B cell (primary cell): ENCODE measurements at regions not wholly inside any gene's neighbourhood (a gene's known extent, or its start where the extent isn't known, plus 50 kb on each side); places are given as distances from the start of the nearest gene placed in this dataset.

Source experiments
- ATAC-seq: fragments of 200-7000 bp; cut with Tn5 transposase; one replicate; pipeline ENCODE4 v1.10.0; 2021; ENCODE audit warnings: low read depth, mild to moderate bottlenecking, moderate number of reproducible peaks, moderate library complexity
- CTCF ChIA-PET: fragments of 350-600 bp; sonication (Branson Sonifier 250); formaldehyde crosslinking; loops from one replicate; lab custom pipeline; 2021; ENCODE audit warnings: antibody characterized with exemption, inconsistent platforms; lab: Charles Lee
- POLR2A ChIA-PET: fragments of 350-600 bp; sonication (Branson Sonifier 250); formaldehyde crosslinking; loops from one replicate; lab custom pipeline; 2021; ENCODE audit warnings: antibody characterized with exemption; lab: Charles Lee
- DNase-seq: peaks from one replicate; pipeline ENCODE4 v3.0.0; 2013
- H2AFZ ChIP-seq: 2 replicates; pipeline ENCODE4 v1.6.1; 2012; ENCODE audit warnings: mild to moderate bottlenecking, low read depth, low read length; ENCODE audit not compliant: insufficient read depth, poor library complexity, severe bottlenecking
- H3K27ac ChIP-seq, 2 donors: 1 replicate in 1 of 2; 2 replicates in 1 of 2; pipeline ENCODE4 v1.5.1; 2012 to 2013; ENCODE audit warnings: low read length in 2 of 2, mild to moderate bottlenecking in 2 of 2, moderate library complexity in 1 of 2
- H3K27me3 ChIP-seq, 4 experiments: fragments of 200-600 bp in 1 of 4; sonication (generic) in 1 of 4; replicated peaks in 1 of 4; 1 replicate in 2 of 4; 2 replicates in 2 of 4; pipeline versions ENCODE4 v1.6.1 to v1.7.0; 2013 to 2016; ENCODE audit warnings: low read length in 3 of 4, mild to moderate bottlenecking in 2 of 4, mixed read lengths in 1 of 4, moderate library complexity in 1 of 4; ENCODE audit not compliant: insufficient read depth in 4 of 4, control insufficient read depth in 3 of 4; ENCODE audit errors: control extremely low read depth in 1 of 4
- H3K36me3 ChIP-seq, 2 experiments: replicated peaks in 1 of 2; 1 replicate in 1 of 2; 2 replicates in 1 of 2; pipeline versions ENCODE4 v1.6.1 to v1.7.1; 2013; ENCODE audit warnings: low read length in 1 of 2; ENCODE audit not compliant: insufficient read depth in 2 of 2, control insufficient read depth in 1 of 2; ENCODE audit errors: control extremely low read depth in 1 of 2, extremely low read depth in 1 of 2
- H3K4me1 ChIP-seq, 2 donors: fragments of 200-600 bp in 1 of 2; sonication (generic) in 1 of 2; 1 replicate in 1 of 2; 2 replicates in 1 of 2; pipeline versions ENCODE4 v1.5.1 to v1.6.1; 2013 to 2017; ENCODE audit warnings: low read length in 2 of 2; ENCODE audit not compliant: control insufficient read depth in 2 of 2, insufficient read depth in 2 of 2
- H3K4me2 ChIP-seq: replicated peaks from 2 replicates; pipeline ENCODE3; 2012; ENCODE audit warnings: mild to moderate bottlenecking, low read depth, low read length; ENCODE audit not compliant: poor library complexity, severe bottlenecking
- H3K4me3 ChIP-seq, 5 experiments: fragments of 200-600 bp in 1 of 5; sonication (generic) in 1 of 5; 1 replicate in 3 of 5; 2 replicates in 2 of 5; pipeline versions ENCODE4 v1.5.1 to v1.7.0; 2011 to 2016; ENCODE audit warnings: low read length in 4 of 5, mild to moderate bottlenecking in 4 of 5, low read depth in 2 of 5, control low read depth in 1 of 5, moderate library complexity in 1 of 5; ENCODE audit not compliant: insufficient read depth in 1 of 5; ENCODE audit errors: control extremely low read depth in 1 of 5, extremely low read depth in 1 of 5
- H3K79me2 ChIP-seq: fragments of 200-600 bp; sonication (generic); one replicate; pipeline ENCODE4 v1.6.0; 2016; ENCODE audit warnings: low read length; ENCODE audit not compliant: control insufficient read depth, insufficient read depth
- H3K9ac ChIP-seq: fragments of 200-600 bp; sonication (generic); 2 replicates; pipeline ENCODE4 v1.6.1; 2017; ENCODE audit warnings: mild to moderate bottlenecking, low read length, moderate library complexity
- H3K9me3 ChIP-seq, 3 donors: one replicate each; pipeline versions ENCODE4 v1.6.1 to v1.7.1; 2013; ENCODE audit warnings: low read length in 2 of 3; ENCODE audit not compliant: control insufficient read depth in 2 of 3, insufficient read depth in 1 of 3; ENCODE audit errors: control extremely low read depth in 1 of 3
- H4K20me1 ChIP-seq: 2 replicates; pipeline ENCODE4 v1.6.0; 2012; ENCODE audit warnings: mild to moderate bottlenecking, low read length; ENCODE audit not compliant: insufficient read depth, control insufficient read depth, poor library complexity, severe bottlenecking
- H3K27ac Mint-ChIP-seq: one replicate; pipeline ENCODE4 v1.8.0; 2021; ENCODE audit warnings: mixed read lengths
- H3K27me3 Mint-ChIP-seq: one replicate; pipeline ENCODE4 v1.8.0; 2021; ENCODE audit warnings: mixed read lengths
- H3K4me1 Mint-ChIP-seq: one replicate; pipeline ENCODE4 v1.8.0; 2021; ENCODE audit warnings: mixed read lengths
- H3K4me3 Mint-ChIP-seq: one replicate; pipeline ENCODE4 v1.8.0; 2021; ENCODE audit warnings: mixed read lengths
- H3K9me3 Mint-ChIP-seq: one replicate; pipeline ENCODE4 v1.8.0; 2022; ENCODE audit warnings: mixed read lengths; ENCODE audit not compliant: insufficient read depth
- EZH2 ChIP-seq: IDR thresholded peaks from 2 replicates; pipeline ENCODE4 v1.6.1; 2012; ENCODE audit warnings: borderline replicate concordance, low read depth, mild to moderate bottlenecking, moderate library complexity, low read length; ENCODE audit not compliant: insufficient read depth, poor library complexity, severe bottlenecking
- WGBS: methylation state at CpG from one replicate; pipeline ENCODE4 v1.1.5; 2013; ENCODE audit warnings: missing lambda C conversion rate; ENCODE audit not compliant: insufficient coverage; 5-methylcytosine and 5-hydroxymethylcytosine counted together
- intact Hi-C: fragments of 100-400 bp; cut with micrococcal nuclease; formaldehyde crosslinking; loops from one replicate; pipeline ENCODE4 v1.10.0; 2022
- TF ChIP-seq, protein P1 (sequence below): fragments of 200-600 bp; IDR thresholded peaks from one replicate; pipeline ENCODE4 v1.8.0; 2022; ENCODE audit warnings: antibody characterized with exemption, mild to moderate bottlenecking

DNA sequence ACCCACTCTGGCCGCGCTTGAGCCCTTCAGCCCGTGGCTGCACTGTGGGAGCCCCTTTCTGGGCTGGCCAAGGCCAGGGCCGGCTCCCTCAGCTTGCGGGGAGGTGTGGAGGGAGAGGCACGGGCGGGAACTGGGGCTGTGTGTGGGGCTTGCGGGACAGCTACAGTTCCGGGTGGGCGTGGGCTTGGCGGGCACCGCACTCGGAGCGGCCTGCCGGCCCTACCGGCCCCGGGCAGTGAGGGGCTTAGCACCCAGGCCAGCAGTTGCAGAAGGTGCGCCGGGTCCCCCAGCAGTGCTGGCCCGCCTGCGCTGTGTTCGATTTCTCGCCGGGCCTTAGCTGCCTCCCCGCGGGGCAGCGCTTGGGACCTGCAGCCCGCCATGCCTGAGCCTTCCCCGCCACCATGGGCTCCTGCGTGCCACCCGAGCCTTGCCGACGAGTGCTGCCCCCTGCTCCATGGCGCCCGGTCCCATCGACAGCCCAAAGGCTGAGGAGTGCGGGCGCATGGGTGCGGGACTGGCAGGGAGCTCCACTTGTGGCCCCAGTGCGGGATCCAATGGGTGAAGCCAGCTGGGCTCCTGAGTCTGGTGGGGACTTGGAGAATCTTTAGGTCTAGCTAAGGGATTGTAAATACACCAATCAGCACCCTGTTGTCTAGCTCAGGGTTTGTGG, 173.7 kb upstream of the FIGN start:
- DNase-seq (no peak), ATAC-seq (no peak)
- Mint-ChIP-seq H3K4me3 (no peak overlapping the region), H3K4me1 (no peaks in the 10 kb centered on the region), H3K9me3 (no peaks in the 10 kb centered on the region), H3K27me3 (no peaks in the 10 kb centered on the region), H3K27ac (no peak overlapping the region)
- Histone ChIP-seq H3K27me3 (no peaks in the 10 kb centered on the region), H3K36me3 (no peaks in the 10 kb centered on the region), H3K4me2 (no peak overlapping the region), H3K79me2 (no peaks in the 10 kb centered on the region), H2AFZ (no peak overlapping the region), H3K4me3 (no peak overlapping the region), H4K20me1 (no peaks in the 10 kb centered on the region), H3K4me1 (no peaks in the 10 kb centered on the region), H3K9me3 (peaks cover 0 to 19% (median 0%) of the 10 kb centered on the region in 3 donors), H3K27ac (no peak overlapping the region), H3K9ac (no peak overlapping the region)
- WGBS = 98% methylated on average over 38 of the region's 40 CpGs
- CTCF ChIA-PET = no interaction called here
- POLR2A ChIA-PET = no interaction called here
- intact Hi-C loops = no loop called here
- no peak for TF ChIP-seq EZH2
- TF ChIP-seq, protein P1, sequence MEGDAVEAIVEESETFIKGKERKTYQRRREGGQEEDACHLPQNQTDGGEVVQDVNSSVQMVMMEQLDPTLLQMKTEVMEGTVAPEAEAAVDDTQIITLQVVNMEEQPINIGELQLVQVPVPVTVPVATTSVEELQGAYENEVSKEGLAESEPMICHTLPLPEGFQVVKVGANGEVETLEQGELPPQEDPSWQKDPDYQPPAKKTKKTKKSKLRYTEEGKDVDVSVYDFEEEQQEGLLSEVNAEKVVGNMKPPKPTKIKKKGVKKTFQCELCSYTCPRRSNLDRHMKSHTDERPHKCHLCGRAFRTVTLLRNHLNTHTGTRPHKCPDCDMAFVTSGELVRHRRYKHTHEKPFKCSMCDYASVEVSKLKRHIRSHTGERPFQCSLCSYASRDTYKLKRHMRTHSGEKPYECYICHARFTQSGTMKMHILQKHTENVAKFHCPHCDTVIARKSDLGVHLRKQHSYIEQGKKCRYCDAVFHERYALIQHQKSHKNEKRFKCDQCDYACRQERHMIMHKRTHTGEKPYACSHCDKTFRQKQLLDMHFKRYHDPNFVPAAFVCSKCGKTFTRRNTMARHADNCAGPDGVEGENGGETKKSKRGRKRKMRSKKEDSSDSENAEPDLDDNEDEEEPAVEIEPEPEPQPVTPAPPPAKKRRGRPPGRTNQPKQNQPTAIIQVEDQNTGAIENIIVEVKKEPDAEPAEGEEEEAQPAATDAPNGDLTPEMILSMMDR = no peak

DNA sequence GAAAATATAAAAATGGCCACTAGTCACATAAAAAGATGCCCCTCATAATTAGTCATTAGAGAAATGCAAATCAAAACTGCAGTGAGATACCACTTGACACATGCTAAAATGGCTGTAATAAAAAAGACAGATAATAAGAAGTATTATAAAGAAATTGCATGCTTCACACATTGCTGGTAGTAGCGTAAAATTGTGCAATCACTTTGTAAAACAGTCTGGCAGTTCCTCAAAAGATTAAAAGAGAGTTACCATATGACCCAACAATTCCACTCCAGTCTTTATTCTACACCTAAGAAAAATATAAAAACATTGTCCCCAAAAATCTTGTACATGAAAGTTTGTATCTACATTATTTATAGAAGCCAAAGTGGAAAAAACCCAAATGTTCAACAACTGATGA, 170.6 kb upstream of the FIGN start:
- Histone ChIP-seq H3K79me2 (no peaks in the 10 kb centered on the region), H3K9me3 (peaks cover 0 to 12% (median 0%) of the 10 kb centered on the region in 3 donors), H4K20me1 (no peaks in the 10 kb centered on the region), H3K4me3 (no peak overlapping the region), H3K27ac (no peak overlapping the region), H3K9ac (no peak overlapping the region), H3K4me2 (no peak overlapping the region), H3K4me1 (no peaks in the 10 kb centered on the region), H3K36me3 (no peaks in the 10 kb centered on the region), H3K27me3 (no peaks in the 10 kb centered on the region), H2AFZ (no peak overlapping the region)
- TF ChIP-seq EZH2 = no peak
- TF ChIP-seq, protein P1 = no peak
- ATAC-seq (no peak), DNase-seq (no peak)
- H3K4me1 Mint-ChIP-seq = no peaks in the 10 kb centered on the region
- no peak overlapping the region for H3K4me3 Mint-ChIP-seq
- no peaks in the 10 kb centered on the region for H3K27me3 Mint-ChIP-seq
- no CpG with 5 or more reads among the region's 1 CpG for WGBS
- ChIA-PET POLR2A (no interaction called here), CTCF (no interaction called here)
- H3K27ac Mint-ChIP-seq = no peak overlapping the region
- intact Hi-C loops = no loop called here
- H3K9me3 Mint-ChIP-seq = no peaks in the 10 kb centered on the region
